Loucy (cell line): ENCODE measurements at regions not wholly inside any gene's neighbourhood (a gene's known extent, or its start where the extent isn't known, plus 50 kb on each side); places are given as distances from the start of the nearest gene placed in this dataset.

Experiments
- H2AFZ ChIP-seq: fragments of 200-600 bp; sonication (generic); 2 replicates; pipeline ENCODE4 v1.6.0; 2016; ENCODE audit warnings: antibody characterized with exemption, mild to moderate bottlenecking, low read length, moderate library complexity
- H3F3A ChIP-seq: fragments of 200-600 bp; 2 replicates; pipeline ENCODE4 v1.6.0; 2016; ENCODE audit warnings: antibody characterized with exemption, low read depth, mild to moderate bottlenecking
- H3K27me3 ChIP-seq: fragments of 200-600 bp; sonication (generic); 2 replicates; pipeline ENCODE4 v1.6.1; 2014; ENCODE audit warnings: low read length, mild to moderate bottlenecking; ENCODE audit not compliant: insufficient read depth, poor library complexity, severe bottlenecking
- H3K36me3 ChIP-seq: fragments of 200-600 bp; sonication (generic); 2 replicates; pipeline ENCODE4 v1.6.1; 2016; ENCODE audit warnings: low read length; ENCODE audit not compliant: insufficient read depth
- H3K4me1 ChIP-seq: fragments of 200-600 bp; sonication (generic); 2 replicates; pipeline ENCODE4 v1.5.1; 2014; ENCODE audit warnings: low read length, mild to moderate bottlenecking; ENCODE audit not compliant: insufficient read depth, poor library complexity, severe bottlenecking
- H3K4me2 ChIP-seq: fragments of 200-600 bp; sonication (generic); 2 replicates; pipeline ENCODE4 v1.6.0; 2014; ENCODE audit warnings: antibody characterized with exemption, low read length, low read depth, mild to moderate bottlenecking; ENCODE audit not compliant: poor library complexity, severe bottlenecking
- H3K4me3 ChIP-seq: fragments of 200-600 bp; sonication (generic); 2 replicates; pipeline ENCODE4 v1.5.1; 2014; ENCODE audit warnings: low read length, mild to moderate bottlenecking, mixed read lengths; ENCODE audit not compliant: poor library complexity, severe bottlenecking
- H3K79me2 ChIP-seq: fragments of 200-600 bp; sonication (generic); 2 replicates; pipeline ENCODE4 v1.6.1; 2014; ENCODE audit warnings: low read length; ENCODE audit not compliant: insufficient read depth
- H3K9ac ChIP-seq: fragments of 200-600 bp; sonication (generic); 2 replicates; pipeline ENCODE4 v1.6.0; 2014; ENCODE audit warnings: mild to moderate bottlenecking, low read depth, low read length, moderate library complexity; ENCODE audit not compliant: poor library complexity, severe bottlenecking
- H3K9me2 ChIP-seq: fragments of 200-600 bp; sonication (generic); replicated peaks from 2 replicates; pipeline ENCODE4 v1.6.1; 2016; ENCODE audit warnings: low read depth, low read length, mixed read lengths
- H3K9me3 ChIP-seq: fragments of 200-600 bp; sonication (generic); 2 replicates; pipeline ENCODE4 v1.6.1; 2014; ENCODE audit warnings: mild to moderate bottlenecking, antibody characterized with exemption, low read length, low read depth; ENCODE audit not compliant: insufficient read depth
- H4K20me1 ChIP-seq: fragments of 200-600 bp; sonication (generic); 2 replicates; pipeline ENCODE4 v1.6.0; 2014; ENCODE audit warnings: antibody characterized with exemption, low read length, mild to moderate bottlenecking; ENCODE audit not compliant: insufficient read depth, poor library complexity, severe bottlenecking
- EZH2phosphoT487 ChIP-seq: fragments of 200-600 bp; IDR thresholded peaks from 2 replicates; pipeline ENCODE4 v1.6.1; 2018; ENCODE audit warnings: antibody characterized with exemption, mild to moderate bottlenecking, moderate library complexity, borderline replicate concordance
- TF ChIP-seq, protein P1 (sequence below): fragments of 200-600 bp; sonication (generic); conservative IDR thresholded peaks from 2 replicates; pipeline ENCODE4 v1.5.1; 2014; ENCODE audit warnings: mild to moderate bottlenecking, antibody characterized with exemption, low read length

DNA sequence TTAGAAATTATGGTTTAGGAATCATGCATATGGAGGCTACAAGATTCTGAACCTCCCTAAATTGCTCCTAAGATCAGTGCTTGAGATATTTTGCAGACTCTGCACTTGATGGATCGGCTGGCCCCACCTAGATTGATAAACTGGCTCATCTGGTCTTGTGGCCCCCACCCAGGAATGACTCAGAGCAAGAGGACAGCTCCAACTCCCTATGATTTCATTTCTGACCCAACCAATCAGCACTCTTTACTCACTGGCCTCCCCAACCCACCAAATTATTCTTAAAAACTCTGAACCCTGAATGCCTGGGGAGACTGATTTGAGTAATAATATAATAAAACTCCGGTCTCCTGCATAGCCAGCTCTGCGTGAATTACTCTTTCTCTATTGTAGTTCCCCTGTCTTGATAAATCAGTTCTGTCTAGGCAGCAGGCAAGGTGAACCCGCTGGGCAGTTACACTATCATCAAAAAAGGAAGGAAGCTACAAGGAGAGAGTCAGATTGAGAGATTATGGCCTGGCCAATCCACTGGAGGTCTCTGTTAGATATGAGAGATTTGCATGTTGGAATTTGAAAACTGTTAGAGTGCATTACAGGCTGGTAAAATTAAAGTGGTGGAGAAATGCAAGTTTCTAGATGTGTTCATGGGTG is 245.8 kb downstream of the CSNK2A3 start:
- H3K9me3 ChIP-seq = no peaks in the 10 kb centered on the region
- no peaks in the 10 kb centered on the region for H3K36me3 ChIP-seq
- no peaks in the 10 kb centered on the region for H4K20me1 ChIP-seq
- H3K9me2 ChIP-seq = no peaks in the 10 kb centered on the region
- no peaks in the 10 kb centered on the region for H3K4me1 ChIP-seq
- no peaks in the 10 kb centered on the region for H3F3A ChIP-seq
- TF ChIP-seq, protein P1, sequence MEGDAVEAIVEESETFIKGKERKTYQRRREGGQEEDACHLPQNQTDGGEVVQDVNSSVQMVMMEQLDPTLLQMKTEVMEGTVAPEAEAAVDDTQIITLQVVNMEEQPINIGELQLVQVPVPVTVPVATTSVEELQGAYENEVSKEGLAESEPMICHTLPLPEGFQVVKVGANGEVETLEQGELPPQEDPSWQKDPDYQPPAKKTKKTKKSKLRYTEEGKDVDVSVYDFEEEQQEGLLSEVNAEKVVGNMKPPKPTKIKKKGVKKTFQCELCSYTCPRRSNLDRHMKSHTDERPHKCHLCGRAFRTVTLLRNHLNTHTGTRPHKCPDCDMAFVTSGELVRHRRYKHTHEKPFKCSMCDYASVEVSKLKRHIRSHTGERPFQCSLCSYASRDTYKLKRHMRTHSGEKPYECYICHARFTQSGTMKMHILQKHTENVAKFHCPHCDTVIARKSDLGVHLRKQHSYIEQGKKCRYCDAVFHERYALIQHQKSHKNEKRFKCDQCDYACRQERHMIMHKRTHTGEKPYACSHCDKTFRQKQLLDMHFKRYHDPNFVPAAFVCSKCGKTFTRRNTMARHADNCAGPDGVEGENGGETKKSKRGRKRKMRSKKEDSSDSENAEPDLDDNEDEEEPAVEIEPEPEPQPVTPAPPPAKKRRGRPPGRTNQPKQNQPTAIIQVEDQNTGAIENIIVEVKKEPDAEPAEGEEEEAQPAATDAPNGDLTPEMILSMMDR = no peak
- TF ChIP-seq EZH2phosphoT487 = no peak
- no peak overlapping the region for H2AFZ ChIP-seq
- H3K9ac ChIP-seq = no peak overlapping the region
- no peak overlapping the region for H3K4me3 ChIP-seq
- no peaks in the 10 kb centered on the region for H3K27me3 ChIP-seq
- no peak overlapping the region for H3K4me2 ChIP-seq
- H3K79me2 ChIP-seq = no peaks in the 10 kb centered on the region

DNA sequence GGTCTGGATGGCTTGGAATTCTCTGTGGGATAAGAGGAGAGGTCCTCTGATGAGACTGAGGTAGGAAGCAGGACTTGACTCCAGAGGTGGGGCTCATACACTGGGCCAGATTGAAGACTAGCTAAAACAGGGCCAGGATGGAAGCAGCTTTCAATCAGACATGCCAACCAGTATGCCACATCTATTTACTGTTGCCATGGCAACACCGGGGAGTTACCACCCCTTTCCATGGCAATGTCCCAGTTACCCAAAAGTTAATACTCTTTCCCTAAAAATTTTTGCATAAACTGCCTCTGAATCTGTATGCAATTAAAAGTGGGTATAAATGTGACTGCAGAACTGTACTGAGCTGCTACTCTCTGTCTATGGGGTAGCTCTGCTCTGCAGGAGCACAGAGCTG is 247.5 kb upstream of the ZBED5 start:
- Histone ChIP-seq H3K4me1 (no peaks in the 10 kb centered on the region), H3K4me2 (no peak overlapping the region), H3K4me3 (no peak overlapping the region), H4K20me1 (no peaks in the 10 kb centered on the region), H3K36me3 (no peaks in the 10 kb centered on the region), H3K9me3 (no peaks in the 10 kb centered on the region), H2AFZ (no peak overlapping the region), H3K9me2 (no peaks in the 10 kb centered on the region), H3F3A (no peaks in the 10 kb centered on the region), H3K27me3 (no peaks in the 10 kb centered on the region), H3K79me2 (no peaks in the 10 kb centered on the region), H3K9ac (no peak overlapping the region)
- TF ChIP-seq, protein P1 = no peak
- TF ChIP-seq EZH2phosphoT487 = no peak

DNA sequence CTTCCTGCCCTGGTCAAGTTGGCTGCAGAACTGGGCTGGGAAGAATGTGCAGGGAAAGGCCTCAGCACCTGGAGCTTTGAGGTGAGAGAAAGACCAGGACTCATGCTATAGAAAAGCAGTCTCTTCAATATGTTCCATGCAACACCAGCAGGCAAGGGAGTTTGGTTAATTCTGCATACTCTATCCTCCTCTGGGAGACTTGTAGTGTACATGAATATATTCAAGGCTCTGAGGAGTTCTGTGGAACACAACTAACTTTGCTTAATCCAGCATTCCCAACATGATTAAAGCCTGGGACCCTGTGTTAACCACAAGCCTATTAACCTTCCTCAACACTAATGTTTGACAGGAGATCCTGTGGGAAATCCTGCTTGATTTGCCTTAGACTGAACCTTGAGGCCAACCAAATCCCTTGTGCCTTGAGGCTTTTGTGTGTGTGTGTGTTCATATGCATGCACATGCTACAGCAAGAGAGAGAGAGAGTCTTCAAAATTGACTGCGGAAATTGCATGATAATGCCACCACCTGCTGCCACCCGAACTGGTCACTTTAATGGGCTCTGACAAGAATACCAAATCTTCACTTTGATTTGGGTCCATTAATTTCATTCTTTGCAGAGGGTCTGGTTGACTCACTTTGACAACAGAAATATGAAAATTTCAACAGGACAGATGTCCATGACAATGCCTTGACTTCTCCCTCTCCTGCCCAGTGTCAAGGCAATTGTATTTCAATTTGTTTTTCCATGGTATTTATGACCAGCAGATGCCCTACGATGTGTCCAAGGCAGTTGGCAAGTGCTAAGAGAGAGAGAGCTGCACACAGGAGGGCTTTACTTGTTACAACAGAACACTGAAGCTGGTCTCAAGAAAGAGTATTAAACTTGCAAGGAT is 238.2 kb upstream of the ZBED5 start:
- Histone ChIP-seq H3K27me3 (no peaks in the 10 kb centered on the region), H3K79me2 (no peaks in the 10 kb centered on the region), H3K9me2 (no peaks in the 10 kb centered on the region), H3K36me3 (no peaks in the 10 kb centered on the region), H3K9me3 (peaks cover 9% of the 10 kb centered on the region; the same call in 1 of the 2 replicates), H4K20me1 (no peaks in the 10 kb centered on the region), H3K9ac (no peak overlapping the region), H3K4me3 (no peak overlapping the region), H2AFZ (no peak overlapping the region), H3K4me1 (no peaks in the 10 kb centered on the region), H3F3A (no peaks in the 10 kb centered on the region), H3K4me2 (no peak overlapping the region)
- TF ChIP-seq, protein P1 = no peak
- TF ChIP-seq EZH2phosphoT487 = no peak
